ENCODE measurements at regions not wholly inside any gene's neighbourhood (a gene's known extent, or its start where the extent isn't known, plus 50 kb on each side); places are given as distances from the start of the nearest gene placed in this dataset.
"Not testable (repeated sequence)": the region's sequence is repeated elsewhere in the genome, so short reads cannot be mapped to it uniquely, and the experiment has no call there.

GRCh38 chr4:181877329-181877848 is 365.8 kb upstream of the TENM3 start:
- H3K9me3 ChIP-seq (ENCODE audit: control insufficient read depth in 3 of 3, low read length in 3 of 3) = no peaks in the 10 kb centered on the region
- no peak overlapping the region for H3K9ac ChIP-seq (ENCODE audit: low read depth in 1 of 3, low read length in 3 of 3)
- no peaks in the 10 kb centered on the region for H3K27me3 ChIP-seq (ENCODE audit: control insufficient read depth in 3 of 3, insufficient read depth in 3 of 3, low read length in 3 of 3)
- H3K36me3 ChIP-seq (ENCODE audit: control insufficient read depth in 3 of 3, insufficient read depth in 3 of 3, low read length in 3 of 3) = no peaks in the 10 kb centered on the region
- H3K4me3 ChIP-seq (ENCODE audit: low read length in 3 of 3) = no peak overlapping the region
- no peaks in the 10 kb centered on the region for H3K4me1 ChIP-seq (ENCODE audit: control insufficient read depth in 3 of 3, insufficient read depth in 3 of 3, low read length in 3 of 3)
- no peak overlapping the region for H3K27ac ChIP-seq (ENCODE audit: low read depth, low read length)

- no peak overlapping the region for H3K27ac ChIP-seq (ENCODE audit: low read depth, low read length)
- no peaks in the 10 kb centered on the region for H3K4me1 ChIP-seq (ENCODE audit: control insufficient read depth in 3 of 3, insufficient read depth in 3 of 3, low read length in 3 of 3)
- H3K9ac ChIP-seq (ENCODE audit: low read depth in 1 of 3, low read length in 3 of 3) = no peak overlapping the region
- no peaks in the 10 kb centered on the region for H3K36me3 ChIP-seq (ENCODE audit: control insufficient read depth in 3 of 3, insufficient read depth in 3 of 3, low read length in 3 of 3)
- peaks cover 0 to 2% (median 0%) of the 10 kb centered on the region in 3 donors for H3K9me3 ChIP-seq (ENCODE audit: control insufficient read depth in 3 of 3, low read length in 3 of 3)
- H3K4me3 ChIP-seq (ENCODE audit: low read length in 3 of 3) = no peak overlapping the region
- H3K27me3 ChIP-seq (ENCODE audit: control insufficient read depth in 3 of 3, insufficient read depth in 3 of 3, low read length in 3 of 3) = no peaks in the 10 kb centered on the region
Observed at GRCh38 chr4:181890031-181890430, 353.2 kb upstream of the TENM3 start.

DNA sequence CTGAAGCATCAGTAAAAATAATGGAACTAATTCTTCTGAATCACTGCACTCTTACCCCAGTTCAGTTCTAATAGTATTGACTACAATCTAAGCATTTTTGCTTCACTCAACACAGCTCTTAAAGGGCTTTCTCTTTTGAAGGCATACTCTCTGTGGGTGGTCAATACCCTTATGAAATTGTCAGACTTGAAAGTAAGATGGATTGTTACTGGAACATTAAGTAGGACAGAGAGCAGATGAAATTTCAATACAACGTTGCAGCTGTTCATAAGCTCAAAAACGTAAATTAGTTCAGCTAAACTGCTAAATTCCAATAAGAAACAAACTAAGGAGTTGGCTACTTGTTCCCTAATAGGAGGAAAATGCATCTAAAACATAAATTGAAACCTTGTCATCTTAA is 352.3 kb upstream of the TENM3 start:
- Histone ChIP-seq H3K9me3 (ENCODE audit: control insufficient read depth in 3 of 3, low read length in 3 of 3) (peaks cover 0 to 2% (median 0%) of the 10 kb centered on the region in 3 donors), H3K4me3 (ENCODE audit: low read length in 3 of 3) (no peak overlapping the region)

GRCh38 chr4:181896614-181897013 is 346.6 kb upstream of the TENM3 start:
- no peaks in the 10 kb centered on the region for H3K36me3 ChIP-seq (ENCODE audit: control insufficient read depth in 3 of 3, insufficient read depth in 3 of 3, low read length in 3 of 3)
- no peak overlapping the region for H3K9ac ChIP-seq (ENCODE audit: low read depth in 1 of 3, low read length in 3 of 3)
- H3K27ac ChIP-seq (ENCODE audit: low read depth, low read length) = no peak overlapping the region
- no peak overlapping the region for H3K4me3 ChIP-seq (ENCODE audit: low read length in 3 of 3)
- H3K4me1 ChIP-seq (ENCODE audit: control insufficient read depth in 3 of 3, insufficient read depth in 3 of 3, low read length in 3 of 3) = no peaks in the 10 kb centered on the region
- no peaks in the 10 kb centered on the region for H3K27me3 ChIP-seq (ENCODE audit: control insufficient read depth in 3 of 3, insufficient read depth in 3 of 3, low read length in 3 of 3)
- H3K9me3 ChIP-seq (ENCODE audit: control insufficient read depth in 3 of 3, low read length in 3 of 3) = peaks cover 0 to 2% (median 0%) of the 10 kb centered on the region in 3 donors

More for the DNA sequence above, 352.3 kb upstream of the TENM3 start:
- Histone ChIP-seq H3K27ac (ENCODE audit: low read depth, low read length) (no peak overlapping the region), H3K36me3 (ENCODE audit: control insufficient read depth in 3 of 3, insufficient read depth in 3 of 3, low read length in 3 of 3) (no peaks in the 10 kb centered on the region), H3K4me1 (ENCODE audit: control insufficient read depth in 3 of 3, insufficient read depth in 3 of 3, low read length in 3 of 3) (no peaks in the 10 kb centered on the region), H3K27me3 (ENCODE audit: control insufficient read depth in 3 of 3, insufficient read depth in 3 of 3, low read length in 3 of 3) (no peaks in the 10 kb centered on the region), H3K9ac (ENCODE audit: low read depth in 1 of 3, low read length in 3 of 3) (no peak overlapping the region)

DNA sequence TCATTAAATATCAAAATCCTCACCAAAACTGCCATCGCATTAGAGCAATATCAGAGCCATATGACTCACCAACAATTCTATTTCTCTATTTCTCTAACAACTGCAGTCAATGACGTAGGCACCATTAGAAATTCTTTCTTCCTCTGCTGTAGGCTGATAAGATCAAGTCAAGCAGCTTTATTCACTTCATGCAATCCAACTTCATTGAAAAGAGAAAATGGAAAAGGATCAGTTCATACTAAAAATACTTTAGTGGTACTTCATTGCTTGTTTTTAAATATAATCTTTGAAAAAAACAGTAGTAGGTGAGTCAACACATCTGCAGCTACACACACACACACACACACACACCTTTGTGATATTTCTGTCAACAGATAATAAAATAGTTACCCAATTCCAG is 345.3 kb upstream of the TENM3 start:
- Histone ChIP-seq H3K9ac (ENCODE audit: low read depth in 1 of 3, low read length in 3 of 3) (no peak overlapping the region), H3K4me3 (ENCODE audit: low read length in 3 of 3) (no peak overlapping the region), H3K27ac (ENCODE audit: low read depth, low read length) (no peak overlapping the region), H3K27me3 (ENCODE audit: control insufficient read depth in 3 of 3, insufficient read depth in 3 of 3, low read length in 3 of 3) (no peaks in the 10 kb centered on the region), H3K36me3 (ENCODE audit: control insufficient read depth in 3 of 3, insufficient read depth in 3 of 3, low read length in 3 of 3) (no peaks in the 10 kb centered on the region), H3K4me1 (ENCODE audit: control insufficient read depth in 3 of 3, insufficient read depth in 3 of 3, low read length in 3 of 3) (no peaks in the 10 kb centered on the region), H3K9me3 (ENCODE audit: control insufficient read depth in 3 of 3, low read length in 3 of 3) (no peaks in the 10 kb centered on the region)

DNA sequence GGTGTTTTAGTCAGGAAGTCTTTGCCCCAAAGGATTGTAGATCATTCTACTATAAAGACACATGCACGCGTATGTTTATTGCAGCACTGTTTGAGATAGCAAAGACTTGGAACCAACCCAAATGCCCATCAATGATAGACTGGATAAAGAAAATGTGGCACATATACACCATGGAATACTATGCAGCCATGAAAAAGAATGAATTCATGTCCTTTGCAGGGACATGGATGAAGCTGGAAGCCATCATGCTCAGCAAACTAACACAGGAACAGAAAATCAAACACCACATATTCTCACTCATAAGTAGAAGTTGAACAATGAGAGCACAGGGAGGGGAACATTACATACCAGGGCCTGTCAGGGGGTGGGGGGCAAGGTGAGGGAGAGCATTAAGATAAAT is 340.8 kb upstream of the TENM3 start:
- not testable (repeated sequence) for H3K4me1 ChIP-seq (ENCODE audit: control insufficient read depth in 3 of 3, insufficient read depth in 3 of 3, low read length in 3 of 3); H3K27ac ChIP-seq (ENCODE audit: low read depth, low read length); H3K36me3 ChIP-seq (ENCODE audit: control insufficient read depth in 3 of 3, insufficient read depth in 3 of 3, low read length in 3 of 3); H3K9ac ChIP-seq (ENCODE audit: low read depth in 1 of 3, low read length in 3 of 3); H3K27me3 ChIP-seq (ENCODE audit: control insufficient read depth in 3 of 3, insufficient read depth in 3 of 3, low read length in 3 of 3); H3K9me3 ChIP-seq (ENCODE audit: control insufficient read depth in 3 of 3, low read length in 3 of 3); H3K4me3 ChIP-seq (ENCODE audit: low read length in 3 of 3)

DNA sequence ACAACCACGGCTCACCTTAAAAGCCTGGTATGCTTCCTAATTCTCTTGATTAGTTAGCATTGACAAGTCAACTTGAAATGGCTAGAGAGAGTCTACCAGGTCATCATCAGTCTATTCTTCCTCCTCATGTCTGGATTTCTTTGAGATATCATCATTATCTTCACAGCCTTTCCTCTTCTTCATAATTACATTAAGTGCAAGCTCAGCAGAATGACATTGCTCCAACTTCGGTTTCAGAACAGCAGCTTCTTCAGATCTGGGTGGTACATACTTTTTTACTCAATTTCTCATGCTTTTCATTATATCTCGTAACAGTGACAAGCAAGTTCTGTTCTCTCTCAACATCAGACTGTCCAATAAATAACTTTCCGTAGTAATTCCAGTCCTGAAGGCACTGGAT is 337.5 kb upstream of the TENM3 start:
- H3K9ac ChIP-seq (ENCODE audit: low read depth in 1 of 3, low read length in 3 of 3) = no peak overlapping the region
- no peaks in the 10 kb centered on the region for H3K4me1 ChIP-seq (ENCODE audit: control insufficient read depth in 3 of 3, insufficient read depth in 3 of 3, low read length in 3 of 3)
- no peaks in the 10 kb centered on the region for H3K27me3 ChIP-seq (ENCODE audit: control insufficient read depth in 3 of 3, insufficient read depth in 3 of 3, low read length in 3 of 3)
- no peak overlapping the region for H3K27ac ChIP-seq (ENCODE audit: low read depth, low read length)
- no peaks in the 10 kb centered on the region for H3K36me3 ChIP-seq (ENCODE audit: control insufficient read depth in 3 of 3, insufficient read depth in 3 of 3, low read length in 3 of 3)
- H3K9me3 ChIP-seq (ENCODE audit: control insufficient read depth in 3 of 3, low read length in 3 of 3) = no peaks in the 10 kb centered on the region
- no peak overlapping the region for H3K4me3 ChIP-seq (ENCODE audit: low read length in 3 of 3)

- no peaks in the 10 kb centered on the region for H3K9me3 ChIP-seq (ENCODE audit: control insufficient read depth in 3 of 3, low read length in 3 of 3)
- H3K36me3 ChIP-seq (ENCODE audit: control insufficient read depth in 3 of 3, insufficient read depth in 3 of 3, low read length in 3 of 3) = no peaks in the 10 kb centered on the region
- H3K27ac ChIP-seq (ENCODE audit: low read depth, low read length) = no peak overlapping the region
- H3K9ac ChIP-seq (ENCODE audit: low read depth in 1 of 3, low read length in 3 of 3) = no peak overlapping the region
- H3K27me3 ChIP-seq (ENCODE audit: control insufficient read depth in 3 of 3, insufficient read depth in 3 of 3, low read length in 3 of 3) = no peaks in the 10 kb centered on the region
- no peaks in the 10 kb centered on the region for H3K4me1 ChIP-seq (ENCODE audit: control insufficient read depth in 3 of 3, insufficient read depth in 3 of 3, low read length in 3 of 3)
- no peak overlapping the region for H3K4me3 ChIP-seq (ENCODE audit: low read length in 3 of 3)
Observed at GRCh38 chr4:181908168-181908567, 335.0 kb upstream of the TENM3 start.

GRCh38 chr4:181909368-181909767 is 333.8 kb upstream of the TENM3 start:
- Histone ChIP-seq H3K27ac (ENCODE audit: low read depth, low read length) (no peak overlapping the region), H3K36me3 (ENCODE audit: control insufficient read depth in 3 of 3, insufficient read depth in 3 of 3, low read length in 3 of 3) (no peaks in the 10 kb centered on the region), H3K4me1 (ENCODE audit: control insufficient read depth in 3 of 3, insufficient read depth in 3 of 3, low read length in 3 of 3) (no peaks in the 10 kb centered on the region), H3K9me3 (ENCODE audit: control insufficient read depth in 3 of 3, low read length in 3 of 3) (peaks cover 0 to 2% (median 0%) of the 10 kb centered on the region in 3 donors), H3K4me3 (ENCODE audit: low read length in 3 of 3) (no peak overlapping the region), H3K9ac (ENCODE audit: low read depth in 1 of 3, low read length in 3 of 3) (no peak overlapping the region), H3K27me3 (ENCODE audit: control insufficient read depth in 3 of 3, insufficient read depth in 3 of 3, low read length in 3 of 3) (no peaks in the 10 kb centered on the region)

DNA sequence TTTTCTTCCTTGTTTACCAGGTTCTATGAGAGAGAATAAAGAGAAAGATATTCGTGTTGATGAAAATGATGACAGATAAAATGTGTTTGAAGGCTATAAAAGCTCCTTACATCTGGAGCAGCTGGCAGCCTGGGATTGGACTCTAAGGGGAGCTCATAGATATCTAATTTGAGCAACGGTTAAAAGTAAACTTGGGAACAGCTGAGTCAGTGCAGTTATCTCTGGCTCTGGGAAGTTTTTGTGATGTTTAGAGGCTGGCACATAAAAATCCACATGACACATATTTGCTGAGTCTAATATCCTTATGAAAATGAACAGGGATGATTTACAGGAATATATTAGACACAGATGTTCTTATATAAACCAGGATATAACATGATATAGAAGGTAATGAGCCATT is 331.8 kb upstream of the TENM3 start:
- no peak overlapping the region for H3K27ac ChIP-seq (ENCODE audit: low read depth, low read length)
- no peaks in the 10 kb centered on the region for H3K4me1 ChIP-seq (ENCODE audit: control insufficient read depth in 3 of 3, insufficient read depth in 3 of 3, low read length in 3 of 3)
- no peaks in the 10 kb centered on the region for H3K27me3 ChIP-seq (ENCODE audit: control insufficient read depth in 3 of 3, insufficient read depth in 3 of 3, low read length in 3 of 3)
- peaks cover 0 to 3% (median 2%) of the 10 kb centered on the region in 3 donors for H3K9me3 ChIP-seq (ENCODE audit: control insufficient read depth in 3 of 3, low read length in 3 of 3)
- no peak overlapping the region for H3K9ac ChIP-seq (ENCODE audit: low read depth in 1 of 3, low read length in 3 of 3)
- H3K4me3 ChIP-seq (ENCODE audit: low read length in 3 of 3) = no peak overlapping the region
- H3K36me3 ChIP-seq (ENCODE audit: control insufficient read depth in 3 of 3, insufficient read depth in 3 of 3, low read length in 3 of 3) = no peaks in the 10 kb centered on the region

DNA sequence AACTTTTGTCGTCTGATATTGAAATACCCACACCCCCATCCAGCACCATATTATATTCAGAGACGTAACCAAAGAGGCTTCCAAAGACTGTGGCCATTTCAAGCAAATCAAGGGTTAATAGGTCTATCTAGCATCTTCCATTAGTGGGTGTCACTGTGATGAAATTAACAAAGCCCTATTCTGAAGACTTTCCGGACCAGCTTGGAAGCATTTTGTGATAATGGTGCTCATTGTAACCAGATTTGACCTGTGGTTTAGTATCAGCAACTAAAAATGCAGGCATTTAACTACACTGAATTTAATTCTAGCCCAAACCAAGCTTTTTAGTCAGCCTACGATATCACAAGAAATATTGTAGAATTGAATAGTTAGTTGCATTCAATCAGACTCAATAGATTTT is 309.7 kb upstream of the TENM3 start:
- H3K9ac ChIP-seq (ENCODE audit: low read depth in 1 of 3, low read length in 3 of 3) = no peak overlapping the region
- H3K4me1 ChIP-seq (ENCODE audit: control insufficient read depth in 3 of 3, insufficient read depth in 3 of 3, low read length in 3 of 3) = no peaks in the 10 kb centered on the region
- H3K4me3 ChIP-seq (ENCODE audit: low read length in 3 of 3) = no peak overlapping the region
- no peaks in the 10 kb centered on the region for H3K9me3 ChIP-seq (ENCODE audit: control insufficient read depth in 3 of 3, low read length in 3 of 3)
- H3K27ac ChIP-seq (ENCODE audit: low read depth, low read length) = no peak overlapping the region
- H3K36me3 ChIP-seq (ENCODE audit: control insufficient read depth in 3 of 3, insufficient read depth in 3 of 3, low read length in 3 of 3) = no peaks in the 10 kb centered on the region
- no peaks in the 10 kb centered on the region for H3K27me3 ChIP-seq (ENCODE audit: control insufficient read depth in 3 of 3, insufficient read depth in 3 of 3, low read length in 3 of 3)

All from skeletal muscle tissue (tissue), 3 donors.